ENCODE measurements at regions not wholly inside any gene's neighbourhood (a gene's known extent, or its start where the extent isn't known, plus 50 kb on each side); places are given as distances from the start of the nearest gene placed in this dataset.

- DNase-seq (peak; percentile 12), ATAC-seq (ENCODE audit: low read depth) (no peak)
- H3K9me3 Mint-ChIP-seq = peaks cover 2% of the 10 kb centered on the region
- POLR2A ChIA-PET = no interaction called here
- H3K4me1 Mint-ChIP-seq = peaks cover 15% of the 10 kb centered on the region
- H3K4me3 Mint-ChIP-seq = no peak overlapping the region
- H3K36me3 Mint-ChIP-seq = no peaks in the 10 kb centered on the region
- peaks cover 1% of the 10 kb centered on the region for H3K27me3 Mint-ChIP-seq
- H3K27ac Mint-ChIP-seq = no peak overlapping the region
These were observed 213.6 kb downstream of the SEC14L1 start for GRCh38 chr17:77354420-77354669.

DNA sequence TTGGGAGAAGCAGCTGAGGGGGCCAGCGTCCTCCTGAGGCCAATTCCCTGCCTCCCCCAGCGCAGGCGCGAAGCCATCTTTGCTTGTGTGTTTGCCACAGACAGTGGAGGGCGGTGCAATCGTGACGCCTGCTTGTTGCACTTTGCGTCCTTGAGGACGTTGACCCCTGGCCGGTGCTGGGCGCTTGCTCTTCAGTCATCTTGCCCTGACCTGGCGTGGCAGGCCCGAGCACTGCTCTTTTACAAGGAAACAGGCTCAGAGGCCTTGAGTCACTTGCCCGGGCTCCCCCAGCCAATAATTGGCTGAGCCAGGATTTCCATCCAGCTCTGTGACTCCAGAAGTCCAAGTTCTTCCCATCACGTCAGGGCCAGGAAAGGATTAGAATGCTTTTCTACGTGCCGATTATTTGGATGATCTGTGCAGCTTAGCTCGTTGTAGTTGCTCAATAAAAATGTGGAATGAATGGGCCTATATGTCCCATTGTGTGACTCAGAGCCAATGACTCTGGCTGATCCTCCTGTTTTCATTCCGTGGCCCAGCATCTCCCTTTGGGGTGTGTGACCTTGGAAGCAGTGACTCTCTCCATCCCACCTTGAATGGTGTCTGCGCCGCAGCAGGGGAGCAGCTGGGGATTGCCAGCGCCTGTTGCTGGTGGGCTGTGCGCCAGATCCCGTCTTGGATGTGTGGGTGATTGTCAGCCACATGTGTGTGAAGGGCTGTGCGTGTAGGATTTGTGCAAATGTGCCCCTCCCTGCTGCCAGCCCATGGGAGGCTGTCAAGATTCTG lies 214.1 kb downstream of the SEC14L1 start:
- Mint-ChIP-seq H3K9me3 (no peaks in the 10 kb centered on the region), H3K4me3 (no peak overlapping the region), H3K4me1 (peaks cover 15% of the 10 kb centered on the region), H3K27me3 (peaks cover 1% of the 10 kb centered on the region), H3K36me3 (no peaks in the 10 kb centered on the region), H3K27ac (no peak overlapping the region)
- DNase-seq = peak; percentile 23
- no peak for ATAC-seq (ENCODE audit: low read depth)
- POLR2A ChIA-PET = interaction anchor here (0.6 kb wide), 1 partner anchor 137 kb away, joined by 4 read pairs; no protein-coding TSS in a partner anchor

- H3K4me3 Mint-ChIP-seq = no peak overlapping the region
- H3K4me1 Mint-ChIP-seq = peaks cover 6% of the 10 kb centered on the region
- peaks cover 1% of the 10 kb centered on the region for H3K27me3 Mint-ChIP-seq
- DNase-seq = peak; percentile 42
- no peaks in the 10 kb centered on the region for H3K9me3 Mint-ChIP-seq
- no peaks in the 10 kb centered on the region for H3K36me3 Mint-ChIP-seq
- H3K27ac Mint-ChIP-seq = no peak overlapping the region
- POLR2A ChIA-PET = no interaction called here
- peak; percentile 45 for ATAC-seq (ENCODE audit: low read depth)
These were observed 215.4 kb downstream of the SEC14L1 start for GRCh38 chr17:77356109-77356689.

GRCh38 chr17:77356690-77357201 lies 216.0 kb downstream of the SEC14L1 start:
- peaks cover 2% of the 10 kb centered on the region for H3K4me1 Mint-ChIP-seq
- ATAC-seq (ENCODE audit: low read depth) (peak; percentile 13), DNase-seq (peak; percentile 28)
- H3K4me3 Mint-ChIP-seq = no peak overlapping the region
- H3K27me3 Mint-ChIP-seq = no peaks in the 10 kb centered on the region
- no peaks in the 10 kb centered on the region for H3K9me3 Mint-ChIP-seq
- H3K27ac Mint-ChIP-seq = peak overlapping the region; percentile 71
- POLR2A ChIA-PET = interaction anchor here (1.4 kb wide), 1 partner anchor 13 kb away, joined by 4 read pairs; no protein-coding TSS in a partner anchor
- no peaks in the 10 kb centered on the region for H3K36me3 Mint-ChIP-seq

DNA sequence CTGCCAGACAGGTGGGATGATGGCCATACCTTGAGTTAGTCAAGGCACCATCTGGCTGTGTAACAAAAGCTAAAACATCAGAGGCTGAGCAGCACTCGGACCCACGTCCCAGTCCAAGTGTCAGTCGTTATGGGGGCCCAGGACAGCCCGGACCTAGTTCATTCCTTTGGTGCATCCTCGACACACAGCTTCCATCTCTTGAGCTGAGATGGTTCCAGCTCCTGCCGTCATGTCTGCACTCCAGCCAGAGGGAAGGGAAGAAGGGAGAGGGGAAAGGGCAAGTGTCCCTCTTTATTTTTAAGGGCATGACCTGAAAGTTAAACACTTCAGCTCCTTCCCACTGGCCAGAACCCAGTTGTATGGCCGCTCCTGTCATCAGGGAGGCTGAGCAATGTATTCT lies 218.0 kb downstream of the SEC14L1 start:
- ATAC-seq (ENCODE audit: low read depth) (no peak), DNase-seq (peak; percentile 10)
- Mint-ChIP-seq H3K4me1 (peaks cover 8% of the 10 kb centered on the region), H3K36me3 (no peaks in the 10 kb centered on the region), H3K4me3 (no peak overlapping the region), H3K27ac (no peak overlapping the region), H3K27me3 (no peaks in the 10 kb centered on the region), H3K9me3 (no peaks in the 10 kb centered on the region)
- POLR2A ChIA-PET = no interaction called here

GRCh38 chr17:77359236-77359635 lies 218.5 kb downstream of the SEC14L1 start:
- H3K4me3 Mint-ChIP-seq = no peak overlapping the region
- peaks cover 2% of the 10 kb centered on the region for H3K27me3 Mint-ChIP-seq
- ATAC-seq (ENCODE audit: low read depth) (no peak), DNase-seq (no peak)
- no peaks in the 10 kb centered on the region for H3K36me3 Mint-ChIP-seq
- no peak overlapping the region for H3K27ac Mint-ChIP-seq
- no peaks in the 10 kb centered on the region for H3K9me3 Mint-ChIP-seq
- H3K4me1 Mint-ChIP-seq = peaks cover 12% of the 10 kb centered on the region
- POLR2A ChIA-PET = interaction anchor here (0.6 kb wide), 1 partner anchor 461 kb away, joined by 3 read pairs; no protein-coding TSS in a partner anchor

GRCh38 chr17:77361986-77362620 lies 221.3 kb downstream of the SEC14L1 start:
- DNase-seq (peak; percentile 19), ATAC-seq (ENCODE audit: low read depth) (no peak)
- Mint-ChIP-seq H3K27ac (no peak overlapping the region), H3K27me3 (peaks cover 14% of the 10 kb centered on the region), H3K4me1 (peaks cover 32% of the 10 kb centered on the region), H3K4me3 (no peak overlapping the region), H3K9me3 (no peaks in the 10 kb centered on the region), H3K36me3 (no peaks in the 10 kb centered on the region)
- POLR2A ChIA-PET = no interaction called here

GRCh38 chr17:77363821-77364361 lies 223.1 kb downstream of the SEC14L1 start:
- no peaks in the 10 kb centered on the region for H3K9me3 Mint-ChIP-seq
- H3K36me3 Mint-ChIP-seq = peaks cover 2% of the 10 kb centered on the region
- DNase-seq (peak; percentile 44), ATAC-seq (ENCODE audit: low read depth) (no peak)
- peaks cover 14% of the 10 kb centered on the region for H3K27me3 Mint-ChIP-seq
- H3K4me3 Mint-ChIP-seq = peak overlapping the region; percentile 2
- H3K27ac Mint-ChIP-seq = no peak overlapping the region
- POLR2A ChIA-PET = no interaction called here
- peaks cover 37% of the 10 kb centered on the region for H3K4me1 Mint-ChIP-seq

DNA sequence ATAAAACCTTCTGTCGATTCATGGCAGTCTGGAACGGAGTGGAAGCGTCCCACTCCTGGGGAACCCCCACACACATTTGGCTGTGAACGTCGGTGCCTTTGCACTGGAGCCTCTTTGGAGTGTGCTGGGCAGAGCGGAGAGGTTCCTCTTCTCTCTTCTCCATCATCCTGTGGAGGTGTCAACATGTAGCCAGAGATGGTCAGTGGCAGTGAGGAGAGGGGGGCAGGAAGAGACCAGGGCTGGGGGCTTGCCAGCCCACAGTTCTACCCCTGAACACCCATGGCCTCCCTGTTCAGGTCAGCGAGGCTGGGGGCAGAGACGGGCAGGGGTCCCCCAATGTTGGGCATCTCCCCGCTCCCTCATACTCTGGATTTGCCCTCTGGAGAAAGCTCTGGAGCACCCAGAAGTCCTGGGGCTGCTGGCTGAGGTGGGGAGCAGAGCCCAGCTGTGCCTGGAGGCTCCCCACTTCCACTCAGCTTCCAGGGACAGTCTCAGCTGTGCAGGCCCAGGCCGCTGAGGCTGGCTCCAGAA lies 223.7 kb downstream of the SEC14L1 start:
- H3K36me3 Mint-ChIP-seq = peaks cover 2% of the 10 kb centered on the region
- H3K4me1 Mint-ChIP-seq = peaks cover 41% of the 10 kb centered on the region
- H3K27ac Mint-ChIP-seq = no peak overlapping the region
- peak overlapping the region; percentile 2 for H3K4me3 Mint-ChIP-seq
- ATAC-seq (ENCODE audit: low read depth) = no peak
- H3K9me3 Mint-ChIP-seq = no peaks in the 10 kb centered on the region
- peaks cover 14% of the 10 kb centered on the region for H3K27me3 Mint-ChIP-seq
- no peak for DNase-seq
- POLR2A ChIA-PET = no interaction called here

DNA sequence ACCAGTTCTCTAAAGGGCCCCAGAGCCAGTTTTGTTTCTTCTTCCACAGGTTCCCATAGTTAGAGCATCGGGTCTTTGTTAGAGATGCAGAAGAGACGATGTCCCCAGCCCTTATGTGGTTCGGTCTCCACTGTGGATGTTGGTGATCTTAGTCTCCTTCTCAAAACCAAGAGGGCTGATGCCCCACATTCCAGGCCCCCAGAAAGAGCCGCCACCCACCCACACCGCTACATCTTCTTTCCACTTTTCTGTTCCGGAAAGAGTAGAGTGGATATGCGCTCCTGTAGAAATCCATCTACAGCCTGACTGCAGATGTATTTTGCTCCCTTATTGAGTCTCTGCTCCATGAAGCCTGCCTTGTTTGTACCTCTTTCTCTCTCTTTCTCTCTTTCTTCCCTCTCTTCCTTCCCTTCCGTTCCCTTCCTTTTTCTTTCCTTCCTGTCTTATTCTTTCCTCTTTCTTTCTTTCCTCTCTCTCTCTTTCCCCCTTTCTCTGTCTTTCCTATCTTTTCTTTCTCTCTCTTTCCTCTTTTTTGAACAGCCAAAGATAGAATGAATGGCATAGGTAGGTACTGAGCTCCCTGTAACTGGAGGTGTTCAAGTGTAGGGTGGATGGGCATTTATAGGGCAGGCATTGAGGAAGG lies 224.3 kb downstream of the SEC14L1 start:
- H3K27ac Mint-ChIP-seq = peak overlapping the region; percentile 61
- H3K27me3 Mint-ChIP-seq = peaks cover 14% of the 10 kb centered on the region
- DNase-seq (peak; percentile 11), ATAC-seq (ENCODE audit: low read depth) (no peak)
- H3K36me3 Mint-ChIP-seq = peaks cover 2% of the 10 kb centered on the region
- POLR2A ChIA-PET = no interaction called here
- H3K9me3 Mint-ChIP-seq = no peaks in the 10 kb centered on the region
- peaks cover 41% of the 10 kb centered on the region for H3K4me1 Mint-ChIP-seq
- no peak overlapping the region for H3K4me3 Mint-ChIP-seq

DNA sequence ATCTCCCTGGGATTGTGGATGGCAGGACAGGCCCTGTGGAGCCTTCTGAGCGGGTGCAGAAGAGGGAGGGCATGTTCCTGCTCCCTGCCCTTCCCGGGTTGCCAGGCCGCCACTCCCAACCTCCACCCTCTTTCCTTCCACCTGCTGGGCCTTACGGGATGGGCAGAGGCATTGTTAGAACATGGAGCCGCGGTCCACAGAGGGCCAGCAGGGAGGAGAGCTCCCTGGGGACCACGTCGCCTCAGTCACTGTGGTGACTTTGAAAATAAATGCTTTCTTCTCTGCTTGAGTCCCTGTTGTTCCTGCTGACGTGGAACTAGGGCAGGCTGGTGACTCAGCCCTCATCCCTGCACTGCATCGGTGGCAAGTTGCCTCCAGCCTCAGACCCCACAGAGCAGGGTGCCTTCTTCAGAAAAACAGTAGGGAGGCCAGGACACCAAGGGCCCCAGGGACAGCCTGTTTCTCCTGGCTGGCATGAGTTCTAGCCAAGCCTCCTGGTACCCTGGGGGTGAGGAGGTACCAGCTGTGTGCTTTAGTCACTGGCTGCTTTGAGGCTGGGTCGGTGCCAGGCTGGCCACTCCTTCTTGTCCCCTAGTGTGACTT lies 224.9 kb downstream of the SEC14L1 start:
- Mint-ChIP-seq H3K4me1 (peaks cover 42% of the 10 kb centered on the region), H3K9me3 (no peaks in the 10 kb centered on the region), H3K27ac (no peak overlapping the region), H3K36me3 (peaks cover 2% of the 10 kb centered on the region), H3K4me3 (no peak overlapping the region), H3K27me3 (peaks cover 14% of the 10 kb centered on the region)
- ATAC-seq (ENCODE audit: low read depth) (peak; percentile 35), DNase-seq (peak; percentile 24)
- POLR2A ChIA-PET = interaction anchor here (1.7 kb wide), 1 partner anchor 17 kb away, joined by 4 read pairs; no protein-coding TSS in a partner anchor

- peaks cover 47% of the 10 kb centered on the region for H3K4me1 Mint-ChIP-seq
- H3K27ac Mint-ChIP-seq = no peak overlapping the region
- POLR2A ChIA-PET = interaction anchor here (1.7 kb wide), 1 partner anchor 17 kb away, joined by 4 read pairs; no protein-coding TSS in a partner anchor
- ATAC-seq (ENCODE audit: low read depth) (no peak), DNase-seq (no peak)
- no peak overlapping the region for H3K4me3 Mint-ChIP-seq
- no peaks in the 10 kb centered on the region for H3K9me3 Mint-ChIP-seq
- H3K36me3 Mint-ChIP-seq = peaks cover 2% of the 10 kb centered on the region
- H3K27me3 Mint-ChIP-seq = peaks cover 14% of the 10 kb centered on the region
These were observed 225.4 kb downstream of the SEC14L1 start for GRCh38 chr17:77366206-77366557.

All from activated naive CD8-positive, alpha-beta T cell treated with anti-CD3 and anti-CD28 coated beads, Interleukin-2, amount 10 ng/mL, durations not matched to agents 7 days and 5 days (primary cell).